Skeletal muscle satellite cell (primary cell): ENCODE measurements at regions not wholly inside any gene's neighbourhood (a gene's known extent, or its start where the extent isn't known, plus 50 kb on each side); places are given as distances from the start of the nearest gene placed in this dataset.

ENCODE experiments used
- H3K27me3 ChIP-seq: 2 replicates; pipeline ENCODE4 v1.7.0; 2013; ENCODE audit warnings: low read length; ENCODE audit not compliant: control insufficient read depth, insufficient read depth
- H3K36me3 ChIP-seq: 2 replicates; pipeline ENCODE4 v1.7.0; 2013; ENCODE audit warnings: mild to moderate bottlenecking, control low read depth, low read length; ENCODE audit not compliant: insufficient read depth
- H3K4me1 ChIP-seq: 2 replicates; pipeline ENCODE4 v1.7.0; 2013; ENCODE audit warnings: low read length; ENCODE audit not compliant: control insufficient read depth, insufficient read depth
- H3K4me2 ChIP-seq: 2 replicates; pipeline ENCODE4 v1.7.0; 2013; ENCODE audit warnings: mild to moderate bottlenecking, low read length
- H3K4me3 ChIP-seq: 2 replicates; pipeline ENCODE4 v1.7.0; 2013; ENCODE audit warnings: low read length
- H3K9ac ChIP-seq: 2 replicates; pipeline ENCODE4 v1.7.0; 2013; ENCODE audit warnings: mild to moderate bottlenecking, low read depth, low read length, moderate library complexity
- H3K9me3 ChIP-seq: replicated peaks from 2 replicates; pipeline ENCODE4 v1.7.0; 2013; ENCODE audit warnings: mild to moderate bottlenecking, control low read depth, low read length

DNA sequence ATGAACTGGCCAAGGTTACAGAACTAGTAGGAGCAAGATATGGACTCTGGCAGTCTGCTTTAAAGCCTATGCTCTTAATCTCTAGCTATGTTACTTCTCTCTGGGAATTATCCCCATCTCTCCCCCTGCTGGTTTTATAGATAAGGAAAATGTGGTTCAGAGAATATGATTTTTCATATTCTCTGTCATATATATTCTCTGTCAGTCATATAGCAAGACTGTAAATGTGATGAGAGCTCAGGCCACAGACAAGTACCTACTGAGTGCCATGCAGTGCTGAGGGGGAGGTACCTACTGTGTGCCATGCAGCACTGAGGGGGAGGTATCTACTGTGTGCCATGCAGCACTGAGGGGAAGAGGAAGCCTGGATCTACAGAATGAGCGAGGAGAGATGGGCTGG, 220.3 kb upstream of the FGGY start:
- H3K4me3 ChIP-seq = no peak overlapping the region
- H3K27me3 ChIP-seq = no peaks in the 10 kb centered on the region
- peaks cover 10% of the 10 kb centered on the region for H3K4me1 ChIP-seq
- H3K36me3 ChIP-seq = no peaks in the 10 kb centered on the region
- H3K9me3 ChIP-seq = no peaks in the 10 kb centered on the region
- no peak overlapping the region for H3K4me2 ChIP-seq
- H3K9ac ChIP-seq = no peak overlapping the region

DNA sequence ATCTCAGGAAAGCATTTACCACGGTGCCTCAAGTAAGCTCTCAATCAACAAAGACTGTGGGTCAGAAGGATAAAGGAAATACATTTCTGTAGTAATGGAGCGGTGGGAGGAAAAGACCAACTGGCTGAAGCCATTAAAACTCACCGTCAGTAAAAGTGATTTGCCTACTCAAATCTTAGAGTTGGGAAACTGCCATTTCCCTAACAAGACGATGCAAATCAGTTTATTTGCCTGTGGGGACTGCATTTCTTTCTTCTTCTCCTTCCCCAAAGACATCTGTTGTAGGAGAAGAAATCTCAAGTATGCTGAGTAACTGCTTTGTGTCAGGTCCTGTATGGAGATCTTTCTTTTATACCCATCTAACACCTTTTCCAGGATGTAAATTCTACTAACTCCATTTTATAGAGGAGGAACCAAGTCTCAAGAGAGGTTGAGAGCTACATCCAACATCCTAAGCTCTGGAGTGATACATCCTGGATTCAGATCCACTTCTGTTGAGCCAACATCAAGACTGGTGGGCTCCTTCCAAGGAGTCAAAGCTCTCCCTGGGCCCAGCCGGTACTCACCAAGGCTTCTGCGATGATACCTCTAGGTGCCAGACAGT, 219.3 kb upstream of the FGGY start:
- H3K4me2 ChIP-seq = no peak overlapping the region
- H3K4me1 ChIP-seq = peaks cover 13% of the 10 kb centered on the region
- no peak overlapping the region for H3K4me3 ChIP-seq

DNA sequence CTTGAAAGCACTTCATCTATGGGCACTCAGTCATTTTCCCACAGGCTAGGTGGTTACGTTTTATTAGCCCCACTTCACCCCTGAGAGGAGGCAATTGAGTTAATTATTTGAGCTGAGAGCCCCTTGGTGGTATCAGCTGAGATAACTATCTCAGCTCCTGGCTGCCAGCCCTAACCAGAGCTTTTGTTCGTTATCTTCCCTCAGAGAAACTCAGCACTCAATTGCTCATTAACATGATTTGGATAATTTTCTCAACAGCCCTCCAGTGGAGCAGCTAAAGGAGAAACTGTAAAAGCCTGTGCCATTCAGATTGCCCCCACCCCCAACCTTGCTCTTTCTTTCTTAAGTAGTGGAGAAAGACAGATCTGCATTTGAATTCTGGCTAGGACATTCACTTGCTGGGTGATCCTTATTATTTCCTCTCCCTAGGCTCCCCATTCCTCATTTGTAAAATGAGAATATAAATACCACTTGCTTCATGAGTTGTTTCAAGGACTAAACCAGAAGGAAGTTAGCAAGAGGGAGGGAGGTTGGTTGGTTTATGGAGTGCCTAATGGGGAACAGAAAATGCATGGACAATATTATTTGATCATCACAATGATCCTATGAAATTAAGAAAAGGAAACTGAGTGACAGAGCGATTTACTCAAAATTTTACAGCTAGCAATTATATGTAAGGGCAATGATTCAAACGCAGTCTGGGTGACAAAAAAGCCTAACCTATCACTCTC, 218.7 kb upstream of the FGGY start:
- Histone ChIP-seq H3K9ac (no peak overlapping the region), H3K9me3 (no peaks in the 10 kb centered on the region), H3K4me3 (no peak overlapping the region), H3K4me2 (no peak overlapping the region), H3K27me3 (no peaks in the 10 kb centered on the region), H3K36me3 (no peaks in the 10 kb centered on the region), H3K4me1 (peaks cover 13% of the 10 kb centered on the region)

More for the DNA sequence above, 219.3 kb upstream of the FGGY start:
- Histone ChIP-seq H3K9ac (no peak overlapping the region), H3K9me3 (no peaks in the 10 kb centered on the region), H3K36me3 (no peaks in the 10 kb centered on the region), H3K27me3 (no peaks in the 10 kb centered on the region)

DNA sequence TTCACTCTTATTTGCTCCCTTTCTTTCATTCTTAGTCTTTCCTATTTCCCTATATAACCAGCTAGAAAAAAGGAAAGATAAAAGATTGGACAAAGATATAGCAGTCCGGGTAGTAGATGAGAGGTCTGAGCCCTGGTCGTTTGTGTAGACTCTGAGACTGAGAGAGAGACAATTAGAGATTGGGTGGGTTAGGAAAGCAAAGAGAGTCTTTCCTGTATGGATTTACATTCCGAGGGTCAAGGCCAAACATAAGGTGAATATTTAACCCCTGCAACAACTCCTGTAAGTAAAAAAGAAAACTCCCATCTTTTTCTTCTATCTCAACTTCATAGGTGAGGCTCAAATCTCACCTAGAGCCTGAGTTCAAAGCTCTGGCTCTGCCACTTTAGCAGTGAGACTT, 218.0 kb upstream of the FGGY start:
- Histone ChIP-seq H3K9me3 (no peaks in the 10 kb centered on the region), H3K9ac (no peak overlapping the region), H3K4me3 (no peak overlapping the region), H3K4me2 (no peak overlapping the region), H3K36me3 (no peaks in the 10 kb centered on the region), H3K4me1 (peaks cover 14% of the 10 kb centered on the region), H3K27me3 (no peaks in the 10 kb centered on the region)

DNA sequence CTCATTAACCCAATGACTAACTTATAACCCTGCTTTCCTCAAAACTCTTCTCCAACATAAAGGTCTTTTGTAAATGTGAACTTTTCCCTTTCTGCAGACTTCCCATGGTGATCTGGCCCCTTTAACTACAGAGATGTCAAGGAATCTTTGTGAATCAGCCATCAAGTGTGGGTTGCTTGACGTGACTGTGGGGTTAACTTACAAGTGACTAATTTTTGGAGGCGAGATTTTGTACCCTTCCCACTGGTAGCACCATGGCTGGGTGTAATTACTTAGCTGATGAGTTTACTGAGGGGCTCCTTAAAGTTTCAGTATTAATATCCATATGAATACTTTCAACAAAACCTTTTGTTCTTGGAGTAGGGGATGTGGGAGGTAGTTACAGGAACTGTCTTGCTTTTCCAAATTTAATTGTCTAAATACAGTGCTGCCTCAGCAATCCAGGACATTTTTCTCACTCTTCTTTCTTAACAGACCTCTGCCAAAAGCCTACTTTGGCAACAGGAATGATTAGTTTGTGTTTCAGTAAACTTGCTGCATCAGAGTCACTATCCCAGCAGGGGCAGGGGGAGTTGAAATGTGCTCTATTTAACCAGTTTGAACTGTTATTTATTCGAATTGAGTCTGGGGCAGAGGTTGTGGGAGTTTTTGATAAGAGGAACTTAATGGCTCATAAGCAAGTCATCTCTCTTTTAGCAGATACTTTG, 217.3 kb upstream of the FGGY start:
- H3K4me1 ChIP-seq = peaks cover 21% of the 10 kb centered on the region
- no peak overlapping the region for H3K4me2 ChIP-seq
- H3K4me3 ChIP-seq = no peak overlapping the region

DNA sequence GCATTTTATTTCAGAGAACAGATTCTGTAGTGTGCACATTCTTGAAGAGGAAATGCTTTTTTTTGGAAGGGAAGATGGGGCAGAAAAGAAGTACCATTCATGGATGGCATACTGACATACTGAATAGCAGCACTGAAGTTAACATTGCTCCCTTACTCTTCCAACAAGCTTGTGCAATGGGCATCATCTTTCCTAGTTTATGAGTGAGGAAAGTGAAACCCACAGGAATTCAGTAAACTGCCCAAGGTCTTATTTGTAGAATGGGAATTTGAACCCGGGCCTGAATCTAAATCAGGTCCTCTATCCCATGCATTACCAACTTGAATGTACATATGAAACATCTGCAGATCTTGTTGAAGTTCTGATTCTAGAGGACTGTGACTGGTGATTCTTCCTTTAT, 215.7 kb upstream of the FGGY start:
- Histone ChIP-seq H3K36me3 (no peaks in the 10 kb centered on the region), H3K9me3 (no peaks in the 10 kb centered on the region), H3K4me1 (peaks cover 22% of the 10 kb centered on the region), H3K9ac (no peak overlapping the region), H3K4me3 (no peak overlapping the region), H3K27me3 (no peaks in the 10 kb centered on the region), H3K4me2 (no peak overlapping the region)

More for the DNA sequence above, 217.3 kb upstream of the FGGY start:
- Histone ChIP-seq H3K27me3 (no peaks in the 10 kb centered on the region), H3K9ac (no peak overlapping the region), H3K36me3 (no peaks in the 10 kb centered on the region), H3K9me3 (no peaks in the 10 kb centered on the region)

DNA sequence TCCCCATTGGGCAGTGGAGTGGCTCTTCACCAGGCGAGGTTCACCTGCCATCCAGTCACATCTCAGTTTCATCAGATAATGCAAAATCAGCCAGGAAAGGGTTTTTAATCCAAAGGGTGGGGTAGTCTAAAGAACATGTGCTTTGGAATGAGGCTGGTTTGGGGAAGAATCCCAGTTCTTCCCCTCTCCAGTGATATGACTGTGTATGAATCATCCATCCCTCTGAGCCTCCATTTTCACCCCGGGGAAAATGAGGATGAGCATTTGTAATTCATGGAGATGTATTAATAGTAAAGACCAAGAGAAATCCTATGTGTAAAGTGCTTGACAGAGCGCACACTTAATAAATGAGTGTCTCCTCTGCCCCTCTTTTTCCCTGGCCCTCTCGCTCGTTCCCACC, 215.1 kb upstream of the FGGY start:
- H3K4me1 ChIP-seq = peaks cover 22% of the 10 kb centered on the region
- H3K27me3 ChIP-seq = no peaks in the 10 kb centered on the region
- H3K4me3 ChIP-seq = no peak overlapping the region
- H3K4me2 ChIP-seq = no peak overlapping the region
- H3K9me3 ChIP-seq = no peaks in the 10 kb centered on the region
- no peak overlapping the region for H3K9ac ChIP-seq
- H3K36me3 ChIP-seq = no peaks in the 10 kb centered on the region

DNA sequence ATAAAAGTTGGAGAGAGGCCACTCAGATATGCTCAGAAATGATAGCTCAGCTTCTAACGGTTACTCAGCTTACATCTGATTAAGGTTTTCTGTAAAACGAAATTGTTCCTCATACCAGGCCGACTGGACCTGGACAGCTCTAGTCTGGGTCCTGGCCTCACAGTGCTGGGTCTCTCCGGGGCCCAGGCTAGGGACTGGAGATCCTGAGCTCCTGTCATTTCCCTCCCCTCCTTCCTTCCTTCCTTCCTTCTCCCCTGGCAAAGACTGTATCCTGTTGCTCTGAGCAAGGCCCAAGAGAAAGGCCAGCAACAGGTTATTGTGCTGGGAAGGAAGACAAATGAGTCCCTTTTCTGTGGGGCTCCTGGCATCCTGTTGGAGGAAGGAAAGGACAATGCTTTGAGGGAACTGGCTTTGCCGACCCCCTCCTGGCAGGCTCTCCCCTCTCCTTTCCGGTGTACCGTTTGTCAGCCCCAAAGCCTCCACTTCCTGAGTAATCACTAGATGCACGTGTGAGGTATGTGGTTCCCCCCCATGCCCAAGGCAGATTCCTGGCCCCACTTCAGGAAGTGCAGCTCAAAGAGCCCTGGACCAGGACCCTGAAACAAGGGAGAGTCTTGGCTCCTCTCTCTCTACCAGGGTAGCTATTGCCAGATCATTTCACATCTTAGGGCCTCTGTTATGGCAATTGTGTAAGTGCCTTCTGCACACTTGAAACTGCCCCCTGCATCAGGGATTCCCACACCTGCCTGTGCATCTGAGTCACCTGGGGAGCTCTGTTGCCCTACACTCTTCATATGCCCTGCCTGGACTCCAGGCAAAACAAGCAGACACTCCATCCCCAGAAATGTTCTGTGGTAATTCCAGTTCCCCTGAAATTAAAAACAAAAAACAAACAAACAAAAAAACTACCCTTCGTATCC, 212.7 kb upstream of the FGGY start:
- Histone ChIP-seq H3K9me3 (no peaks in the 10 kb centered on the region), H3K9ac (no peak overlapping the region), H3K36me3 (no peaks in the 10 kb centered on the region), H3K4me1 (peaks cover 21% of the 10 kb centered on the region), H3K4me2 (no peak overlapping the region), H3K4me3 (no peak overlapping the region), H3K27me3 (no peaks in the 10 kb centered on the region)

DNA sequence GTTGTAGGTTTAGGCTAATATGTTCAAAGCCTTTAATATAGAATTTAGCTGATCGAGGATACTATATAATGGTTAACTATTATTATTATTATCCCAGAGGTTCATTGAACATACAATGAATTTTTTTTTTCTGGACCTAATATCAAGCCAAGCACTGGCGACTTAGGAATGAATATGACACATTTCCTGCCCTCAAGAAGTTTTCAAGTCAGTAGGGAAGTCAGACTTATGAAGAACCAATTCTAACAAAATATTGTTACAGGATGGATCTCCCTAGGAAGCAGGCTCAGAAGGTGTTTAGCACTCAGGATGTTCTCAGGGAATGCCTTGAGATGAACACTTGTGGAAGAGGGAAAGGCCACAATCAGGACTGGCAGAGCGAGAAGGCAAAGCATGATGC, 211.8 kb upstream of the FGGY start:
- H3K4me3 ChIP-seq = no peak overlapping the region
- peaks cover 12% of the 10 kb centered on the region for H3K4me1 ChIP-seq

DNA sequence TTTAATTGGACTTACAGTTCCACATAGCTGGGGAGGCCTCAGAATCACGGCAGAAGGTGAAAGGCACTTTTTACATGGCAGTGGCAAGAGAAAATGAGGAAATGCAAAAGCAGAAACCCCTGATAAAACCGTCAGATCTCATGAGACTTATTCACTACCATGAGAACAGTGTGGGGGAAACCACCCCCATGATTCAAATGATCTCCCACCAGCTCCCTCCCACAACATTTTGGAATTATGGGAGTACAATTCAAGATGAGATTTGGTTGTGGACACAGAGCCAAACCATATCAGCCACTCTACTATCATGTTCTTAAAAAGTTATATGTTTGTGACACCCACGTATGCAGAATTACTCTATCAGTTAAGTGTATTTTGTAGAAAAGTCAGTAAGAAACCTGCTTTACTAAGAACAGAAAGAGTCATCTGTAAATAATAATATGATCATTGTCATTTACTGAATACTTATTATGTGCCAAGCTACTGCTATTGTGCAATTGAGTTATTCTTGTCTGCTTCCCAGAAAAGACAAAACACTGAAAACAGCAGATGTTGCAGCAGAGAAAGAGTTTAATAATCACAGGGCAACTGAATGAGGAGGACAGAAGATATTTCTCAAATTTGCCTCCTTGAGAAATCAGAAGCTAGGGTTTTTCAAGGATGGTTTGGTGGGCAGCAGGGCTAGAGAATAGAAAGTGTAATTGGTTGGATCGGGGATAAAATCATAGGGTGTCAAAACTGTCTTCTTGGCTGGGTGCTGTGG, 207.7 kb upstream of the FGGY start:
- no peaks in the 10 kb centered on the region for H3K36me3 ChIP-seq
- H3K9me3 ChIP-seq = no peaks in the 10 kb centered on the region
- H3K27me3 ChIP-seq = no peaks in the 10 kb centered on the region
- H3K4me1 ChIP-seq = peaks cover 5% of the 10 kb centered on the region
- H3K9ac ChIP-seq = no peak overlapping the region
- H3K4me3 ChIP-seq = no peak overlapping the region
- H3K4me2 ChIP-seq = no peak overlapping the region

More for the DNA sequence above, 211.8 kb upstream of the FGGY start:
- Histone ChIP-seq H3K4me2 (no peak overlapping the region), H3K9ac (no peak overlapping the region), H3K9me3 (no peaks in the 10 kb centered on the region), H3K36me3 (no peaks in the 10 kb centered on the region), H3K27me3 (no peaks in the 10 kb centered on the region)
